Calu3 (cell line): ENCODE measurements at regions not wholly inside any gene's neighbourhood (a gene's known extent, or its start where the extent isn't known, plus 50 kb on each side); places are given as distances from the start of the nearest gene placed in this dataset.

Source experiments
- BruUV-seq: library from RNA; stranded (reverse); fragments of 400-500 nt; replicated peaks from 2 replicates; lab custom pipeline; 2021; lab: Mats Ljungman, UMichigan
- CTCF ChIA-PET: fragments of 300-600 bp; sonication (Branson Sonifier 250); formaldehyde crosslinking; loops from one replicate; lab custom pipeline; 2022; ENCODE audit warnings: antibody characterized with exemption; lab: Charles Lee
- DNase-seq: peaks from one replicate; pipeline ENCODE4 v3.0.0; 2022
- H3K27ac Mint-ChIP-seq: one replicate; pipeline ENCODE4 v1.8.0; 2022; ENCODE audit warnings: mixed read lengths; ENCODE audit not compliant: unreplicated experiment
- H3K27me3 Mint-ChIP-seq: one replicate; pipeline ENCODE4 v1.8.0; 2022; ENCODE audit warnings: mixed read lengths; ENCODE audit not compliant: unreplicated experiment
- H3K36me3 Mint-ChIP-seq: one replicate; pipeline ENCODE4 v1.8.0; 2022; ENCODE audit warnings: mild to moderate bottlenecking, moderate library complexity, mixed read lengths; ENCODE audit not compliant: insufficient read depth, unreplicated experiment
- H3K4me1 Mint-ChIP-seq: one replicate; pipeline ENCODE4 v1.8.0; 2022; ENCODE audit warnings: mild to moderate bottlenecking, low read depth, mixed read lengths; ENCODE audit not compliant: unreplicated experiment
- H3K4me3 Mint-ChIP-seq: one replicate; pipeline ENCODE4 v1.8.0; 2022; ENCODE audit warnings: mild to moderate bottlenecking, low read depth, moderate library complexity, mixed read lengths; ENCODE audit not compliant: unreplicated experiment
- H3K9me3 Mint-ChIP-seq: one replicate; pipeline ENCODE4 v1.8.0; 2022; ENCODE audit warnings: low read depth, mixed read lengths; ENCODE audit not compliant: unreplicated experiment
- intact Hi-C: fragments of 100-400 bp; cut with micrococcal nuclease; formaldehyde crosslinking; loops from one replicate; pipeline ENCODE4 v1.10.0; 2022; ENCODE audit not compliant: unreplicated experiment
- TF ChIP-seq, protein P1 (sequence below): fragments of 200-600 bp; IDR thresholded peaks from one replicate; pipeline ENCODE4 v1.8.0; 2022; ENCODE audit warnings: antibody characterized with exemption; ENCODE audit not compliant: unreplicated experiment

GRCh38 chr13:80884056-80884785 lies 543.3 kb upstream of the SPRY2 start:
- no peak for DNase-seq
- Mint-ChIP-seq H3K4me3 (no peak overlapping the region), H3K4me1 (no peaks in the 10 kb centered on the region), H3K27ac (no peak overlapping the region), H3K9me3 (peaks cover 3% of the 10 kb centered on the region), H3K36me3 (no peaks in the 10 kb centered on the region), H3K27me3 (no peaks in the 10 kb centered on the region)
- TF ChIP-seq, protein P1, sequence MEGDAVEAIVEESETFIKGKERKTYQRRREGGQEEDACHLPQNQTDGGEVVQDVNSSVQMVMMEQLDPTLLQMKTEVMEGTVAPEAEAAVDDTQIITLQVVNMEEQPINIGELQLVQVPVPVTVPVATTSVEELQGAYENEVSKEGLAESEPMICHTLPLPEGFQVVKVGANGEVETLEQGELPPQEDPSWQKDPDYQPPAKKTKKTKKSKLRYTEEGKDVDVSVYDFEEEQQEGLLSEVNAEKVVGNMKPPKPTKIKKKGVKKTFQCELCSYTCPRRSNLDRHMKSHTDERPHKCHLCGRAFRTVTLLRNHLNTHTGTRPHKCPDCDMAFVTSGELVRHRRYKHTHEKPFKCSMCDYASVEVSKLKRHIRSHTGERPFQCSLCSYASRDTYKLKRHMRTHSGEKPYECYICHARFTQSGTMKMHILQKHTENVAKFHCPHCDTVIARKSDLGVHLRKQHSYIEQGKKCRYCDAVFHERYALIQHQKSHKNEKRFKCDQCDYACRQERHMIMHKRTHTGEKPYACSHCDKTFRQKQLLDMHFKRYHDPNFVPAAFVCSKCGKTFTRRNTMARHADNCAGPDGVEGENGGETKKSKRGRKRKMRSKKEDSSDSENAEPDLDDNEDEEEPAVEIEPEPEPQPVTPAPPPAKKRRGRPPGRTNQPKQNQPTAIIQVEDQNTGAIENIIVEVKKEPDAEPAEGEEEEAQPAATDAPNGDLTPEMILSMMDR, result no peak
- CTCF ChIA-PET, result no interaction called here
- no TSS peak for BruUV-seq
- intact Hi-C loops, result no loop called here

DNA sequence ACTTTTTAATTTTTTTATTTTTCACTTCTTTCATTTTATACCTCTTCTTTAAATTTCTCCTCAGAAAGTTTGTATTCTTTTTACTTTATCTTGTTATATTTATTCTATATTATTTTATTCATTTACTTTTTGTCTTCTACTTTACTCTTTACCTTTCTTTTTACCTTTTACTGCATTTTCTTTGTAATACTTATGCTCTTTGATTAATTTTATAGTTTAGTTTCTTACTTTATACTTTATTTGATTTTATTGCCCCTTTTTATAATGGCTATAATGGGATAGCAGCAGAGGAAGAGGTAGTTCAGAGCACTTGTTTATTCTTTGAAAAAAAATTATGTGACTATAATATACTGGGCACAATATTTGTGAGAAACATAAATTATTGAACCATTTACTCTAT lies 542.6 kb upstream of the SPRY2 start:
- CTCF ChIA-PET, result no interaction called here
- no peaks in the 10 kb centered on the region for H3K27me3 Mint-ChIP-seq
- peaks cover 3% of the 10 kb centered on the region for H3K9me3 Mint-ChIP-seq
- no peaks in the 10 kb centered on the region for H3K36me3 Mint-ChIP-seq
- no peak for DNase-seq
- TF ChIP-seq, protein P1, result no peak
- intact Hi-C loops, result no loop called here
- H3K27ac Mint-ChIP-seq, result no peak overlapping the region
- no TSS peak for BruUV-seq
- H3K4me3 Mint-ChIP-seq, result no peak overlapping the region
- no peaks in the 10 kb centered on the region for H3K4me1 Mint-ChIP-seq

- no TSS peak for BruUV-seq
- H3K27ac Mint-ChIP-seq, result no peak overlapping the region
- intact Hi-C loops, result no loop called here
- no peaks in the 10 kb centered on the region for H3K36me3 Mint-ChIP-seq
- no peak for DNase-seq
- H3K27me3 Mint-ChIP-seq, result no peaks in the 10 kb centered on the region
- H3K9me3 Mint-ChIP-seq, result peaks cover 3% of the 10 kb centered on the region
- H3K4me3 Mint-ChIP-seq, result no peak overlapping the region
- TF ChIP-seq, protein P1, result no peak
- no peaks in the 10 kb centered on the region for H3K4me1 Mint-ChIP-seq
- CTCF ChIA-PET, result no interaction called here
Measured at GRCh38 chr13:80881942-80882445, 541.1 kb upstream of the SPRY2 start.

GRCh38 chr13:80881495-80881894 lies 540.6 kb upstream of the SPRY2 start:
- Mint-ChIP-seq H3K9me3 (peaks cover 3% of the 10 kb centered on the region), H3K36me3 (no peaks in the 10 kb centered on the region), H3K4me1 (no peaks in the 10 kb centered on the region), H3K4me3 (no peak overlapping the region), H3K27me3 (no peaks in the 10 kb centered on the region), H3K27ac (no peak overlapping the region)
- CTCF ChIA-PET, result no interaction called here
- DNase-seq, result no peak
- no TSS peak for BruUV-seq
- intact Hi-C loops, result no loop called here
- TF ChIP-seq, protein P1, result no peak
